NCI-H128 (cell line): ENCODE measurements at regions not wholly inside any gene's neighbourhood (a gene's known extent, or its start where the extent isn't known, plus 50 kb on each side); places are given as distances from the start of the nearest gene placed in this dataset.

Source experiments
- DNase-seq: peaks from one replicate; lab custom pipeline; 2025; ENCODE audit not compliant: unreplicated experiment; lab: John Stamatoyannopoulos, UW

GRCh38 chr3:7793786-7794185 is 707.8 kb upstream of the LMCD1 start:
- DNase-seq, result no peak

DNA sequence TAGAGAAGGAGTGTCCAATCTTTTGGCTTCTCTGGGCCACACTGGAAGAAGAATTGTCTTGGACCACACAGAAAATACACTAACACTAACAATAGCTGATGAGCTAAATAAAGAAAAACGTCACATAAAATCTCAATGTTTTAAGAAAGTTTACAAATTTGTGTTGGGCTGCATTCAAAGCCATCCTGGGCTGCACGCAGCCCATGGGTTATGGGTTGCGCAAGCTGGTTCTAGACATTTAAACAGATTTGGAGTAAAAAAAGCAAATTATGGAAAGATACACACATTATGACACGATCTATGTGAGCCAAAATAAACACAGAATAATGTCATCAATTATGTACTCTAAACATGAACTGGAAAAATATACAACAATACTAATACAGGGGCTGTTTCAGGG is 703.3 kb upstream of the LMCD1 start:
- DNase-seq, result no peak

DNA sequence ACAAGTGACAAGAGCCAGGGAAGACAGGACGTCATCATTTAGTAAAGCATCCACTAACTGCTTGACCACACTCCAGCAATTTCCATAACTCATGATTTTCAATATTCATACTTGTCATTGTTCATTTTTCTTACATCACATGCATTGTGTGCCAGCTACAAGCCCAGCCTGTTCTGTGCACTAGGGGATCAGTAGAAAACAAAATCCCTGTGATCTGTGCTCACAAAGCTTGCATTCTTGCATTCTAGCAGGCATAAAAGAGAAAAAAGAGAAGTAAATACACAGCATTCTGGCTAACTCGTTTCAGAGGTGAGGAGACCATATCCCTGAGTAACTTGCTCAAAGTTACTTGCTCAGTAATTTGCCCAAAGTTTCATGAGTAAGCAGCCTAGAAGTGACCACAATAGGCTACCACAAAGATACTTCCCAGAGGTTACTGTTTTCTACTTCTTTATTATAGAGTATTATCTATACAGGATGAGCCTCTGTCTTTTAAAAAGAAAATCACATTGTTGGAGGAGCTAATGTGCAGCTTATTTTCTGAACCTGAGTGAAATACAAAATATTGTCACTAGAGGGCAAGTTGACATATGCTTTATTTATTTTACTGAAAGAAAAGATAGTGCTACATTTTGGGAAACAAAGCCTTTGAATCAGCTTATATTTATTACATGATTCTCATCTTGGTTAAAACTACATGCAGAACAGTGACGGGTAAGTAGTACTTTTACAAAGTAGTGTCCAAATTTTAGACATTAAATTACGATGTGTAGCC is 701.4 kb upstream of the LMCD1 start:
- DNase-seq, result no peak

GRCh38 chr3:7812490-7812889 is 689.1 kb upstream of the LMCD1 start:
- no peak for DNase-seq

DNA sequence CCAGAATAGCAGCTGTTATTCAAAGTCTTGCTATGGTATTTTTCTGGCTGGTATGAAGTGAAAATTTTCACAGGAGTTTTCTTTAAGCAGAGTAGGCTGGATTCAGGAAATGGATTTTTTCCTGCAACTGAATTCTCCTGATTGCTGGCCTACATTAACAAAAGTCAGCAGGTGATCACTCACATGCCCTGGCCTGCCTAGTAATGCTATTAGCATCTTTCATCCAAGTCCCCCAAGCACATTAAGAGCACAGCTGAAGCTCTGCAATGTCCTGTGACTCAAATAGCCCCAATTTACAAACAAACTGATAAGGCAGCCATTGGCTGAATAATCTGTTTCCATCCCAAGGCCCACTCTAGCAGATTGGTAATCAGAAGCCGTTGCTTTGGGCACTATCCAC is 688.3 kb upstream of the LMCD1 start:
- DNase-seq, result peak; percentile 16

- no peak for DNase-seq
Observed at GRCh38 chr3:7817239-7817638, 684.4 kb upstream of the LMCD1 start.

- no peak for DNase-seq
Observed at GRCh38 chr3:7820969-7821368, 680.7 kb upstream of the LMCD1 start.

GRCh38 chr3:7821858-7822257 is 679.8 kb upstream of the LMCD1 start:
- DNase-seq, result no peak

DNA sequence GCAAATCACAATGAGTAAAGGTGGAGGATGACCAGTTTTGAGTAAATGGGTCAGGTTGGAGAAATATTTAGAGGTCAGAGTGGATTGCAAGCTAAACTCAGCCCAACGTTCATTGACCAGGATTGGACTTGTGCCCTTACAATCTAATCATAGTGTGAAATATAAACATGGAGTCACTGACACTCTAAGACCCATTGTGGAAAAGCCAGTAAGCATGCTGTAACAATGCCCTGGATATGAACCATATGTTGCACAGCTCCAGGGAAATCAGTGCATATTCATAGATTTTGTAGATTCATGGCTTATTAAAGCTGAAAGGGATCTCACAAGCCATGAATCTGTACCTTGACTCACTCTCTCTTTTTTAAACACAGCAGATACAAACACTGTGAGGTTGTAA is 660.2 kb upstream of the LMCD1 start:
- no peak for DNase-seq

GRCh38 chr3:7843441-7843840 is 658.2 kb upstream of the LMCD1 start:
- DNase-seq, result no peak

GRCh38 chr3:7847021-7847420 is 654.6 kb upstream of the LMCD1 start:
- no peak for DNase-seq

- no peak for DNase-seq
Observed at GRCh38 chr3:7847521-7847920, 654.1 kb upstream of the LMCD1 start.

- no peak for DNase-seq
Observed at GRCh38 chr3:7854266-7854665, 647.4 kb upstream of the LMCD1 start.

GRCh38 chr3:7854721-7855120 is 646.9 kb upstream of the LMCD1 start:
- DNase-seq, result no peak

DNA sequence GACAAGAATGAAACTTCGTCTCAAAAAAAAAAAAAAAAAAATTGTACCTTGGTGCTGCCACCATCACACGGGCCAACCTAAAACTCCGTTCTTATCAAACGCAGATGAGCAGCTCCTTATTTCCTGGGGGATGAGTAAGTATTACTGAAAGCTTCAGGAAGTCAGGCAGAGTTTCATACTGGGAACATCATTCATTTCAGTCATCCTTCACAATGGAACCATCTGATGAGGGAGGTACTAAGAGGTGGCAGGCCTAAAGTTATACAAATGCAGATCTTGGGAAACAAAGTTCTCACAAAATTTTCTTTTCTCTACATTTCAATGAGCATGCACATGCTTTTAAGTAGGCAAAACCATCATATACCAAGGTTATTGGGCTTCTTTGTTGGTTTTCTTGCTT is 636.0 kb upstream of the LMCD1 start:
- no peak for DNase-seq

DNA sequence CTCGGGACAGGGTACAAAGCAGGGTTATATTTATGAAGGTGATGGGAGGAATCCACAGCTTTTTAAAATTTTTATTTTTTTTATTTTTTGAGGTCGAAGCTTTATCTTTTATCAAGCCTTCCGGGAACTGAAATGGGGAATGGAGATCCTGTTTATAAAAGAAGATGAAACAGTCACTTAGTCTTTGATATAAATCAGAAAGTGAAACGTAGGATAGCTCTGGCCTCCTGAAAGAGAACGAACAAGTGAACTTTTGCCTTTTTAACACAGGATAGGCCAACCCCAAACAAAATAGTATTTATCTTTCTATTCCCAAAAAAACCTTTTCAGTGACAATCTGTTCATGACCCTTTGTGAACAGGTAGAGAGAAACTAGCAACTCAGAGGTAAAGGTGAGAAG is 634.0 kb upstream of the LMCD1 start:
- no peak for DNase-seq

DNA sequence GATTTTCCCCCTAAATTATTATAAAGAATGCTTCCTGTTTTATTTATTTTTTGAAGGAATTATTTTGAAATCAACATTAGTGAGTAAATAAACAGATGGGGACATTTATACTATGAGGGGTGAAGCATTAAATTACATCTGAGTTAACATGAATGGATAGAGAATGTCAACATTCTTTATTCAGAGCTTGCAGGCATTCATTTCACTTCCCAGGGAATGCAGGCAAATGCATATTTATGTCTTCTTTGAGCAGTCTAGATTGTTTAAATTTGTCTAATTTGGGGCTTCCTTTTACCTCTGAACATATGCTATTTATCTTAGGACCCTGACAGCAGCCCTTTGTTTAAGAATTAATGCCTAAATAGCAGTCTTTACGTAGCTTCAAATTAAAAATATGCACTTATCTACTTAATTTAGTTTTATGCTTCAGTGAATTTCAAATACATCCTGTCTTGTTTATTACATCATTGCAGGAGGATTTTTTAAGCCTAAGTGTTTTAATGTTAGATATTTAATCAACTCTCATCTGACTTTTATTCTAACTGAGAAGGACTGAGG is 630.5 kb upstream of the LMCD1 start:
- no peak for DNase-seq

DNA sequence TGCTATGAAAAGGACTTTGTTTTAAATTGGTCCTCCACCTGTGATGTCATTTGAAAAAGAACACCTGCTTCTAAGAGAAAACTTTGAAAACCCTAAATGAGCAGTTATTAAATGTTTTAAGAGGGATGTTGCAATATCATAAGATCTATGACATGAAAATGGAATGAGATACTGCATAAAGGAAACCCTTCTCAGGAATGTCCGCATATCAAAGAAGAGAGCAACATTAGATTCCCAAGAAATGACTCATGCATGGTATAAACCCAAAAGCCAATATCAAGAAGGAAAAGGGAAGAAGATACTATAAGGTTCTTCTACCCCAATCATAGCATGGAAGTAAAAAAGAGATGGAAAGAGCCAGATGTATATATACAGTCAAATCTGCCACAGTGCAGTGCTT is 627.5 kb upstream of the LMCD1 start:
- no peak for DNase-seq

DNA sequence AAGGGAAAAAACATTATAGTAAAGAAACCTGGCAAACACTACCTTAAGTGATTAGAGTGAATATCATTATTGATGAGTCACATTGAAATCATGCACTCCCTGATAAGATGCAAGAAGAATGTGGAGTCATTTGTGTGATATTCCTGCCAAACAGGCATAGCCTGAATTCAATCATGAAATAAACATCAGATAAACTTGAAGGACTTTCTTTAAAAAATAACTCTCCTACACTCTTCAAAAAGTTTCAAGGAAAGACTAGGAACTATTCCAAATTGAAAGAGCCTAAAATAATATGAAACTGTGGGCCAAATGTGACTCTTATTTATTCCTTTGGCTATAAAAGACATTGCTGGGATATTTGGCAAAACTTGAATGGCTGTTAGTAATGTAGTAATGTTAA is 625.7 kb upstream of the LMCD1 start:
- DNase-seq, result no peak

DNA sequence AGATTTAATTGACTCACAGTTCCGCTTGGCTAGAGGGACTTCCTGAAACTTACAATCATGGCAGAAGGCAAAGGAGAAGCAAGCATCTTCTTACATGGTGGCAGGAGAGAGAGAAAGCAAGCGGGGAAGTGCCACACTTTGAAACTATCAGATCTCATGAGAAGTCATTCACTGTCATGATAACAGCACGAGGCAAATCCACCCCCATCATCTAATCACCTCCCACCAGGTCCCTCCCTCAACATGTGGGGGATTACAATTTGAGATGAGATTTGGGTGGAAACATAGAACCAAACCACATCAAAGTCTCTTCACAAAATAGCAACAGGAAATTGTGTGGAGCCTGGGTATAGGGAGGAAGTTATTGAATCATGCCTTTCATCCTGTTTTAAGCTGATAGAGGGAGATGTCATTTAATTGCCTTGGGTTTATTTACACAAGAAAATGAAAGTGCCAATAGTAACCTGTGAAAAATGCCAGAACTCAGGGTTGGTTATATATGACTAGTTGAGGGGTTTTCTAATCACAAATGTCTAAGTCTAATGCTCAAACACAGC is 624.8 kb upstream of the LMCD1 start:
- no peak for DNase-seq

- no peak for DNase-seq
Observed at GRCh38 chr3:7877312-7877711, 624.3 kb upstream of the LMCD1 start.

GRCh38 chr3:7879572-7879971 is 622.1 kb upstream of the LMCD1 start:
- no peak for DNase-seq

DNA sequence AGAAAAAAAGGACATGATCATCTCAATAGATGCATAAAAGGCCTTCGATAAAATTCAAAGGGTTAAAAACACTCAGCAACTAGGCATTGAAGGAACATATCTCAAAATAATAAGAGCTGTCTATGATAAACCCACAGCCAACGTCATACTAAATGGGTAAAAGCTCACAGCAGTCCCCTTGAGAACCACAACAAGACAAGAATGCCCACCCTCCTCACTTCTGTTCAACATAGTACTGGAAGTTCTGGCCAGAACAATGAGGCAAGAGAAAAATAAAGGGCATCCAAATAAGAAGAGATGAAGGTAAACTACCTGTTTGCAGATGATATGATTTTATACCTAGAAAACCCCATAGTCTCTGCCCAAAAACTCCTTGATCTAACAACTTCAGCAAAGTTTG is 619.7 kb upstream of the LMCD1 start:
- DNase-seq, result no peak
